ENCODE measurements at regions not wholly inside any gene's neighbourhood (a gene's known extent, or its start where the extent isn't known, plus 50 kb on each side); places are given as distances from the start of the nearest gene placed in this dataset.

DNA sequence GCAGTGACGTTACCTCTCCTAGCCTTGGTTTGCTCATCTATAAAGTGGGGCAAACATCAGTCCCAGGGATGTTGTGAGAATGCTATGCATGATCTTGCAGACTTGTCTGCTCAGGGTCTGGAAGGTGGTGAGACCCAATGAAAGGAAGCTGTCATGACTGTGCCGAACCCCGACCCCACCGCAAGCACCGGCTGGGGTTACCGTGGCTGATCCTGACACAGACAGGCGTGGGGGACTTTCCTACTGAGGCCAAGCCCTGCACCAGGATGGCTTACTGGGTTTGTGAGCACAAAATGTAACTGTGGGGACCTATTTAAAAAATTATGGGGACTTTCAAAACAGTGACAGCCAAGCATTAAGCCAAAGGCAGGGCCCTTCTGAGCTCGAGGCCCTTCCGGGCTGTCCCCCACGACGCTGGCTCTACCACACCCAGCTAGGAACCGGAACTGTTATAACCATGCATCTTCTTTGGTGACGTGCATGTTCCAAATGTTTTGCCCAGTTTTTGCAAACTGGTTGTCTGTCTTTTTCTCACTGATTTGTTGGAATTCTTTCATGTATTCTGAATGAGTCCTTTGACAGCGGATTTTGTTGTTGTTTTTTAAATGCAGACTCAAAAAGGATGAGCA lies 76.6 kb upstream of the PMEPA1 start:
- TF ChIP-seq EP300 (IDR thresholded peaks at IDR 0.05) (no peak), POLR2A (IDR thresholded peaks at IDR 0.05) (no peak), CTCF (IDR thresholded peaks at IDR 0.05) (no peak)
